NCI-H187 (cell line): ENCODE measurements at regions not wholly inside any gene's neighbourhood (a gene's known extent, or its start where the extent isn't known, plus 50 kb on each side); places are given as distances from the start of the nearest gene placed in this dataset.

Source experiments
- DNase-seq, 2 experiments: peaks; one replicate each; lab custom pipeline; 2025; lab: John Stamatoyannopoulos, UW

- no peak for DNase-seq
Measured at GRCh38 chr7:118026791-118027190, 153.6 kb upstream of the CTTNBP2 start.

GRCh38 chr7:118028226-118028625 is 155.0 kb upstream of the CTTNBP2 start:
- no peak for DNase-seq

GRCh38 chr7:118029826-118030422 is 154.0 kb upstream of the LSM8 start:
- no peak for DNase-seq

GRCh38 chr7:118033273-118033672 is 150.7 kb upstream of the LSM8 start:
- no peak for DNase-seq

DNA sequence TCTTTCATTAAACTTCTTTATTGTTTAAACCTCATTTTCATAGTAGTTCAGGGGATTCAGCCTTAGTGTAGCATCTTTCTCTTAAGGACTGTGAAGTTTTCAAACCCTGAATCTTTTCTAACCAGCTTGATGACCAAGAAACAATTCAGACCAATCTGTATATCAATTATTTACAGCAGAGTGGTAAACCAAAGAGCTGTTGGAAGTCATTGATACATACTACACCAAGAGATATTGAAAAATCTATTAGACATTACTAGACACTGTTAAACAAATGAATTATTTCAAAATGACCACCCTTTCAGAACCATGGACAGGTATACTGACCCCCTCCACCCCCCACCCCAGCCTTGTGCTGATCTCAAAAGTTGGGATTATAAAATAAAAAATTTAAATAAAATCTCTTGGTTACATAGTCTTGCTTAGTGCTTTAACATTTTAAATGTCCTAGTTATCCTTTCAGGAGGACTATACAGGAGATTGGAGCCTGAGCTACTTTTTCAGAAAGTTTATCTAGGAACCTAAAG is 143.9 kb upstream of the LSM8 start:
- no peak for DNase-seq

GRCh38 chr7:118040562-118040961 is 143.4 kb upstream of the LSM8 start:
- no peak for DNase-seq

DNA sequence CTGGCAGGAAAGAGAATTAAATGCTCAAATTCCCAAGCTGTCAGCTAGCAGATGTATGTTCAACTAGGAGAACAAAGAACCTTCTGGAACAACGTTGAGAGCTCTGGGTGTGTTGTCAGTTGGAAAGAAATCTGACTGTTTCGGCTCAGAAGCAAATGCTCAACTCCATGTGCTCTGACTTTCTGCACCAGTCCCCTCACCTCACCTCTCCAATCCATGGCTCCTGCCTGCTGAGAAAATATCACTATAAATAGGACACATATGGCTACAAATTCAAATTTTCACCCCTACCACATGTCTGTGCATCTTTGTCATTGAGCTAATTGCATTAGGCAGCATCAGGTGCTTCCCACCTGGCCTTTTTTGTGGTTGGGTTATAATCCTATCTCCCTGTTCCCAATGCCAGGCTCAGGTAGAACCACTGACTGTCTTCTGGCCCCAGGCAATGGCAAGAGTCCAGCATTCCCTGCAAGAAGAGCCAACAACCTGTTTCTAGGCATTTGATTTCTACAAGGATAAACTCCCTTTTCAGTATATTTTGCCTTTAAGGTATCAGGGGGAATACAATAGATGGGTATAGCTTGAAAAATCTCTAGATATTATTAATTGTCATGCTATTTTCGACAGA is 142.6 kb upstream of the LSM8 start:
- DNase-seq = no peak

DNA sequence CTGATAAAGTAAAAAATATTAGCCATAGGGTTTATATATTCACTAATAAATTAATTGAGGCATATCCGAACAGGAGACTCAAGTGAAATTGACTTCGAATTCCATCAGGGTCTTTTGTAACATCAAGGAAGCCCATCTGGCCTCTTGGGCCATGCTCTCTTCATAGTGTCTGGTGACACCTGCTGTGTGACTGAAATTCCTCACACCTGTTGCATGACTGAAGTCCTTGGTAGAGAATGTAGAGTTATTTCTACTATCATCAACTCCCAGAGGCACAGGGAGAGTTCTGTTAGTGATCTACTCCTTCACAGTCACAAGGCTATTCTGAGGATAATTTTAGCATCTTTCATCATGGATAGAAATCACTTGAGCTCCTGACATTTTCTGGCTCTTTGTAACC is 138.3 kb upstream of the LSM8 start:
- no peak for DNase-seq

DNA sequence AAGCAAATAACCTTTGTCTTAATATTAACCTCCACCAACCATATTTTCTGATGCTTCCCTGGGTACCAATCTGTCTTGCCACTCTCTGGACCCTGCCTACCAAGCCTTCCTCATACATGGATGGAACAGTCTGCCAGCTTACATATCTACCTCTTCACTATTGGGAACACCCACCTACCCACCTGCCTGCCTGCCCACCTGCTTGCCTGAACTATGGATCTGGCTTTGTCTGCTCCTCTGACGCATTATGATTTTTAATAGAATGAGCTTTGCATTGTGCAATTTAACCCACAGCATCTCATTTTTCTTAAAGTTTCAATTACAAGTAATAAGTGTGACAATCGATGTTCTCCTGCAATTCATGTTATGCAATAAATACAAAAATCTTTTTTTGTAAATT is 137.9 kb upstream of the LSM8 start:
- no peak for DNase-seq

DNA sequence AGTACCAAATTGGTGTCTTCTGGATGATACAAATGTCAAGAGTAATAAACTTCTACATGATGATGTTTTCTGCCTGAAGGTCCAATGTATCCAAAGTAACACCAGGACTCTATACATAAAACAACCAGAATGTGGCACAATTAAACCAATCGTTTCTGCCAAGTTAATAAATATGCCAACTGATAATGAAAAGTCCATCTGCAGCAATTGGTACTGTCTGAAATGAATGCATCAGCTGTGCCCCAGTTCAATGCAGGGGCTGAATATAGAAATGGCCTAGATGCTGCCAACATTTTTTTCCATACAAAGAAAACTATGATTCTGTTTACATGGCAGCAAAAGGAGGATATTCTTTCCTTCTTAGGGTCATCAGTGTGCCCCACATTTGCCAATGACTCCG is 137.2 kb upstream of the LSM8 start:
- DNase-seq = no peak

DNA sequence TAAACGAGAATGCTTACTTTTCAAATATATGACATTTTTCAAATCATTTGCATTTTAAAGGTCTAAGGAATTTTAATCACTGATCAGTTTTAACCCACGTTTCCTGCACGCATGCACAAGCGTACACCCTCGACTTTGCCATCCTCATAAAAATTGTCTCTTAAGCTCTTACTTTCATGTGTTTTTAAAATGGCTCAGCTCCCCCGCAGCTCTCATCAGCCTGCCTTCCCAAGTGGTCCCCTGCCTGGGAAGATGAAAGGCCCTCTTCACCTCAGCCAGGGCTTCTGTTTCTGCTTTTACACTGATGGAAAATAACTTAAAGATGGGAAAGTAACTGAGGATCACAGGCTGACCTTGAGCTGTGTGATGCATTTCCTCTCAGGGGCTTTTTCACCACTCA is 131.6 kb upstream of the LSM8 start:
- no peak for DNase-seq

DNA sequence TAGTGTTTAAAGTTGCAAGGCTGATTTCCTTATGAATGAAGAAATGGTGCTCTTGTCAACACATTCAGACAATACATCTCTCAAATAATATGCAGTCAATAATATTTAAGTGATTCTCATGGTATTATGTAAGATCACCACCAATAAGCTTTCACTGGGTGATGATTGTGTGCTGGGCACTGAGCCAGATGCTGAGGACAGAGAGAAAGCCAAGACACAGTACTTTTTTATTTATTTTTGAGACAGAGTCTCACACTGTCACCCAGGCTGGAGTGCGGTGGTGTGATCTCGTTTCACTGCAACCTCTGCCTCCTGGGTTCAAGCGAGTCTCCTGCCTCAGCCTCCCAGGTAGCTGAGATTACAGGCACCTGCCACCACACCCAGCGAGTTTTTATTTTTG is 130.6 kb upstream of the LSM8 start:
- no peak for DNase-seq

DNA sequence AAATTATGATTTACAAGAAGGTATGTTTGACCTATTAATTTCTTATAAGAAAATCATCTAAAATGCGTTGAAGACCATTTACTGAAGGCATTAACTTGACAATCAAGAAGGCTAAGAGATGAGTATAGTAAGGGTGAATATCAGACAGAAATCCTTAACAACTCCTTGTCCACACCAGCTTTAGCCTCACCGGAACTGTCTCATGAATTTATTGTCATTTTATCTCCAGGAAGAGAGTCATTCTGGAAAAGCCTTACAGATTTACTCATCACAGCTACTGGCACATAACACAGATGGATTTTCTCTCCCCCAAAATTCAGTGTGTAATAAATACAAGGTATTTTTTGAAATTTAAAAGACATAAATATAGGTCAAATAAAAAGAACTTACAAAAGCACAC is 129.4 kb upstream of the LSM8 start:
- DNase-seq = no peak

GRCh38 chr7:118055647-118056046 is 128.3 kb upstream of the LSM8 start:
- no peak for DNase-seq

- DNase-seq = no peak
Measured at GRCh38 chr7:118057404-118057803, 126.6 kb upstream of the LSM8 start.

DNA sequence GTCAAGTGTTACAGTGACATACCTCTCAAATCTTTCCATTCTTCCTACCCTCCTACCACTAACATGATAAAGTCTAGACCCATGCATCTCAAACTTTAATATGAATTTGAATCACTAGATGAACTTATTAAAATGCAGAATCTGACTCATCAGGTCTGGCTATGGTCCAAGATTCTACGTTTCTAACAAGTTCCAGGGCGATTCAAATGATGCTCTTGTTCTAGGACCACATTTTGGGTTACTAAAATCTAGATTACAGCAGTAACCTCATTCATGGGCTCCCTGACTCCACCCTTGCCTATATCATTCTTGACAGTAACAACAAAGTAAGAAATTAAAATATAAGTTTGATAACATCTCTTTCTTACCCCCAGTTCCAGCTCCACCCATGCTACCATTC is 124.8 kb upstream of the LSM8 start:
- no peak for DNase-seq

GRCh38 chr7:118060692-118061091 is 123.3 kb upstream of the LSM8 start:
- no peak for DNase-seq

GRCh38 chr7:118061386-118061785 is 122.6 kb upstream of the LSM8 start:
- DNase-seq = no peak

DNA sequence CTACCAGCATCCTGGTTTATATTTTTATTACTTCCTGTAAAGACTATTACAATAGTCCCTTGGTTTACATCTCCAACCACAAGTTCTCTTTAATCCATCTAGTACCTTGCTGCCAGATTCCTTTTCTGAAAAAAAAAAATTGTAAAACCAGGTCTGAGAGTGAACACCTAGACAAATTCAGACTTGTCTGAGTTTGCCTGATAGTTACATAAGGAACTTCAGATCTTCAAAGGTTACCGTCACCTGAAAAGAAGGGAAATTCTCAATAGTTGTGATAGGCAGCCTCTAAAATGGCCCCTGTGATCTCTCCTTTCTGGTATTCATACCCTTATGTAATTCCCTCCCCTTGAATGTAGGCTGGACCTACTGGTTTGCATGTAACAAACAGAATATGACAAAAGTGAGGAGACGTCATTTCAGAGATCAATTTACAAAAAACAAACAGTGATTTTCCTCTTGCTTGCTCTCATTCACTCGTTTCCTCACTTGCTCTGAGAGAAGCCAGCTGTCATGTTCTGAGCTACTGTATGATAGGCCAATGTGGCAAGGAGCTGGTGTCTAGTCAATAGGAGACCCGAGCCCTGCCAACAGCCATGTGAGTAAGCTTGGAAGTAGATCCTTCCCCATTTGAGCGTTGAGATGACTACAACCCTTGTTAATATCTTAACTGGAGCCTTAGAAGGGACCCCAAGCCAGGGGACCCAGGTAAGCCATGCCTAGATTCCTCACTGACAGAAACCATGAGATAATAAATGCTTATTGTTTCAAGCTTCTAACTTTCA is 110.9 kb upstream of the LSM8 start:
- no peak for DNase-seq

DNA sequence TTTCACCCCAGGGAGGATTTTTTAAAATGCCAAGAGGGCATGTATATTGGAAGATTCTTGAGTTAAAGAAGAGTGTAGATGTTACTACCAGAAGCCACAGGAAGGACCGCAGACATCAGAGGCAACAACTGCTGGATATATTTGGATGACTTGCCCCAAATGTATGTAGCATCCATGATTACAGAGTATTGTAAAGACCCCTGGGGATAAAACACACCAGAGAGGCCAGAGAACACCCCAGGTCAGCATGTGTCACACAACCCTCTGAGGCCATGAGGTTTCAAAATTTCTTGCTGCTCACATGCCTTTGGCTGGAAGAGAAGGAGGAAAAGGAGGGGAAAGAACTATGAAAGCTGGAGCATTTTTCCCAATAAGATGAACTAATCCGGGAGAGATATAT is 108.0 kb upstream of the LSM8 start:
- DNase-seq = no peak

DNA sequence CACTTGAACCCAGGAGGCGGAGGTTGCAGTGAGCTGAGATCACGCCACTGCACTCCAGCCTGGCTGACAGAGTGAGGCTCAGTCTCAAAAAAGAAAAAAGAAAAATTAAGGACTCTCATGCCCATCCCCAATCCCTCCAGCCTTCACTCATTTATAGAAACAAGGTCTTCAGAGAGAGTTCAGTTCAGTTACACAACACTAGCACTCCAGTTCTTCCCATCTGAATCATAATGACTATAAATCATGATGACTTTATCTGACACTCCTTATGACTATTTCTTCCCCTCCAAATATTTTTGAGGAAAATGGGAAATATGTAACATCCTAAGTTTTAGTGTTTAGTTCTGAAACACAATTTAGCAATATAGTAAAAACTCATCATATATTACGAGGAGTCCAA is 107.4 kb upstream of the LSM8 start:
- DNase-seq = no peak

- DNase-seq = no peak
Measured at GRCh38 chr7:118078015-118078414, 105.9 kb upstream of the LSM8 start.

- no peak for DNase-seq
Measured at GRCh38 chr7:118079369-118079768, 104.6 kb upstream of the LSM8 start.
